SK-N-SH treated with all-trans-retinoic acid at 6 μM for 48 hours (cell line): ENCODE measurements at regions not wholly inside any gene's neighbourhood (a gene's known extent, or its start where the extent isn't known, plus 50 kb on each side); places are given as distances from the start of the nearest gene placed in this dataset.

Experiments used
- ARNTL ChIP-seq: fragments of 450-650 bp; formaldehyde crosslinking; IDR thresholded peaks from 2 replicates; pipeline ENCODE4 v1.5.0; 2020; ENCODE audit warnings: low read depth, mild to moderate bottlenecking, moderate library complexity, borderline replicate concordance
- CSRNP3 ChIP-seq: fragments of 250-450 bp; sonication (Bioruptor Pico); IDR thresholded peaks from 2 replicates; pipeline ENCODE4 v1.5.1; 2021; ENCODE audit warnings: mild to moderate bottlenecking, moderate library complexity
- GLIS3 ChIP-seq: fragments of 250-450 bp; sonication (Bioruptor Pico); IDR thresholded peaks from 2 replicates; pipeline ENCODE4 v1.5.0; 2020; ENCODE audit warnings: mild to moderate bottlenecking, moderate library complexity
- OSR1 ChIP-seq: fragments of 250-450 bp; sonication (Bioruptor Pico); IDR thresholded peaks from 2 replicates; pipeline ENCODE4 v1.8.0; 2022; ENCODE audit warnings: moderate library complexity, mild to moderate bottlenecking, inconsistent platforms
- PATZ1 ChIP-seq: fragments of 250-450 bp; sonication (Bioruptor Pico); IDR thresholded peaks from 2 replicates; pipeline ENCODE4 v1.8.0; 2020; ENCODE audit warnings: mild to moderate bottlenecking, moderate library complexity, borderline replicate concordance
- POU6F1 ChIP-seq: fragments of 250-450 bp; sonication (Bioruptor Pico); IDR thresholded peaks from 2 replicates; pipeline ENCODE4 v1.8.0; 2021; ENCODE audit warnings: low read depth, mild to moderate bottlenecking, moderate library complexity, borderline replicate concordance
- RARB ChIP-seq: fragments of 250-450 bp; sonication (Bioruptor Pico); IDR thresholded peaks from 2 replicates; pipeline ENCODE4 v1.8.0; 2021; ENCODE audit warnings: mild to moderate bottlenecking, moderate library complexity
- TCF4 ChIP-seq: fragments of 250-450 bp; sonication (Bioruptor Pico); IDR thresholded peaks from 2 replicates; pipeline ENCODE4 v1.8.0; 2021; ENCODE audit warnings: mild to moderate bottlenecking, moderate library complexity, borderline replicate concordance
- ZFP3 ChIP-seq: fragments of 250-450 bp; sonication (Bioruptor Pico); IDR thresholded peaks from 2 replicates; pipeline ENCODE4 v1.5.0; 2020; ENCODE audit warnings: mild to moderate bottlenecking, moderate library complexity
- ZFP30 ChIP-seq: fragments of 450-650 bp; formaldehyde crosslinking; IDR thresholded peaks from 2 replicates; pipeline ENCODE4 v1.5.0; 2022; ENCODE audit warnings: mild to moderate bottlenecking, moderate library complexity

- TF ChIP-seq ZFP30: no peak
- no peak for TF ChIP-seq ZFP3 (CRISPR knock-in tag)
- no peak for TF ChIP-seq PATZ1
- TF ChIP-seq RARB (CRISPR knock-in tag): no peak
- no peak for TF ChIP-seq ARNTL (CRISPR knock-in tag)
- no peak for TF ChIP-seq POU6F1
- no peak for TF ChIP-seq GLIS3
- no peak for TF ChIP-seq TCF4 (CRISPR knock-in tag)
- no peak for TF ChIP-seq CSRNP3
- TF ChIP-seq OSR1 (CRISPR knock-in tag): no peak
Measured at GRCh38 chr2:163351143-163351542, 384.7 kb downstream of the FIGN start.
